Esophagus muscularis mucosa (tissue), 4 donors: ENCODE measurements at regions not wholly inside any gene's neighbourhood (a gene's known extent, or its start where the extent isn't known, plus 50 kb on each side); places are given as distances from the start of the nearest gene placed in this dataset.

Experiments
- DNase-seq: peaks from one replicate; pipeline ENCODE4 v3.0.0-alpha.2; 2017; ENCODE audit errors: extremely low spot score
- H3K27ac ChIP-seq, 4 donors: fragments of 200-600 bp; sonication (generic); replicated peaks in 1 of 4; 1 replicate in 3 of 4; 2 replicates in 1 of 4; pipeline ENCODE4 v1.5.1; 2016 to 2019; ENCODE audit warnings: mild to moderate bottlenecking in 1 of 4
- H3K27me3 ChIP-seq, 4 donors: fragments of 200-600 bp; sonication (generic); one replicate each; pipeline versions ENCODE4 v1.5.1 to v1.6.0; 2016 to 2019
- H3K36me3 ChIP-seq, 4 donors: fragments of 200-600 bp; sonication (generic); one replicate each; pipeline ENCODE4 v1.5.1; 2016 to 2019
- H3K4me1 ChIP-seq, 4 donors: fragments of 200-600 bp; sonication (generic); one replicate each; pipeline ENCODE4 v1.5.1; 2016 to 2019
- H3K4me3 ChIP-seq, 4 donors: fragments of 200-600 bp; sonication (generic); 1 replicate in 2 of 4; 2 replicates in 2 of 4; pipeline ENCODE4 v1.5.1; 2016 to 2019; ENCODE audit warnings: mild to moderate bottlenecking in 4 of 4, moderate library complexity in 1 of 4
- H3K9me3 ChIP-seq, 4 donors: fragments of 200-600 bp; sonication (generic); 1 replicate in 3 of 4; 2 replicates in 1 of 4; pipeline ENCODE4 v1.5.1; 2016 to 2019
- CTCF ChIP-seq, 3 experiments: fragments of 200-600 bp in 2 of 3; fragments of 450-650 bp in 1 of 3; sonication (generic) in 2 of 3; IDR thresholded peaks; one replicate each; pipeline ENCODE4 v1.5.1; 2017 to 2019; ENCODE audit warnings: antibody characterized with exemption in 3 of 3, mild to moderate bottlenecking in 2 of 3, moderate library complexity in 1 of 3
- EP300 ChIP-seq: sonication (generic); formaldehyde crosslinking; IDR thresholded peaks from one replicate; pipeline ENCODE4 v1.6.1; 2017; ENCODE audit warnings: antibody characterized with exemption
- POLR2A ChIP-seq: fragments of 450-650 bp; IDR thresholded peaks from one replicate; pipeline ENCODE4 v1.6.1; 2017; ENCODE audit warnings: antibody characterized with exemption, moderate library complexity, mild to moderate bottlenecking, low read depth
- POLR2AphosphoS5 ChIP-seq, 2 donors: sonication (generic); formaldehyde crosslinking; IDR thresholded peaks; one replicate each; pipeline ENCODE4 v1.6.1; 2017; ENCODE audit warnings: antibody characterized with exemption in 2 of 2
- WGBS: methylation state at CpG from one replicate; pipeline ENCODE4 v1.1.5; 2018; 5-methylcytosine and 5-hydroxymethylcytosine counted together
- intact Hi-C: fragments of 100-400 bp; cut with DNase I; formaldehyde crosslinking; loops from one replicate; pipeline ENCODE4 v1.15.1; 2023

GRCh38 chr7:135853008-135853407, 104.4 kb upstream of the FAM180A start:
- intact Hi-C loops, result no loop called here
- no peaks in the 10 kb centered on the region for H3K27me3 ChIP-seq
- DNase-seq, result no peak
- 94% methylated on average over 3 of the region's 3 CpGs for WGBS
- no peaks in the 10 kb centered on the region for H3K4me1 ChIP-seq
- H3K36me3 ChIP-seq, result no peaks in the 10 kb centered on the region
- no peak overlapping the region for H3K4me3 ChIP-seq
- no peaks in the 10 kb centered on the region for H3K9me3 ChIP-seq
- TF ChIP-seq CTCF (IDR thresholded peaks at IDR 0.05), result no peak
- TF ChIP-seq EP300, result no peak
- no peak for TF ChIP-seq POLR2AphosphoS5 (IDR thresholded peaks at IDR 0.05)
- TF ChIP-seq POLR2A, result no peak
- H3K27ac ChIP-seq, result no peak overlapping the region

GRCh38 chr7:135847242-135847641, 98.6 kb upstream of the FAM180A start:
- DNase-seq, result no peak
- Histone ChIP-seq H3K27ac (no peak overlapping the region), H3K4me3 (no peak overlapping the region), H3K9me3 (no peaks in the 10 kb centered on the region), H3K27me3 (no peaks in the 10 kb centered on the region), H3K4me1 (no peaks in the 10 kb centered on the region), H3K36me3 (no peaks in the 10 kb centered on the region)
- WGBS, result 80% methylated on average over 2 of the region's 2 CpGs
- TF ChIP-seq POLR2AphosphoS5 (IDR thresholded peaks at IDR 0.05), result no peak
- TF ChIP-seq EP300, result no peak
- TF ChIP-seq POLR2A, result no peak
- TF ChIP-seq CTCF (IDR thresholded peaks at IDR 0.05), result no peak
- intact Hi-C loops, result no loop called here

GRCh38 chr7:135846339-135846738, 97.7 kb upstream of the FAM180A start:
- WGBS, result 91% methylated on average over 5 of the region's 5 CpGs
- Histone ChIP-seq H3K4me3 (no peak overlapping the region), H3K27me3 (no peaks in the 10 kb centered on the region), H3K27ac (no peak overlapping the region), H3K9me3 (no peaks in the 10 kb centered on the region), H3K4me1 (no peaks in the 10 kb centered on the region), H3K36me3 (no peaks in the 10 kb centered on the region)
- DNase-seq, result no peak
- intact Hi-C loops, result no loop called here
- TF ChIP-seq CTCF (IDR thresholded peaks at IDR 0.05) (no peak), EP300 (no peak), POLR2A (no peak), POLR2AphosphoS5 (IDR thresholded peaks at IDR 0.05) (no peak)

GRCh38 chr7:135845415-135846075, 96.9 kb upstream of the FAM180A start:
- Histone ChIP-seq H3K36me3 (no peaks in the 10 kb centered on the region), H3K27ac (no peak overlapping the region), H3K4me1 (no peaks in the 10 kb centered on the region), H3K9me3 (no peaks in the 10 kb centered on the region), H3K4me3 (no peak overlapping the region), H3K27me3 (no peaks in the 10 kb centered on the region)
- intact Hi-C loops, result no loop called here
- DNase-seq, result no peak
- WGBS, result 92% methylated on average over 3 of the region's 3 CpGs
- TF ChIP-seq CTCF (IDR thresholded peaks at IDR 0.05), result no peak
- no peak for TF ChIP-seq EP300
- no peak for TF ChIP-seq POLR2AphosphoS5 (IDR thresholded peaks at IDR 0.05)
- no peak for TF ChIP-seq POLR2A

- Histone ChIP-seq H3K9me3 (no peaks in the 10 kb centered on the region), H3K4me3 (no peak overlapping the region), H3K4me1 (no peaks in the 10 kb centered on the region), H3K27me3 (no peaks in the 10 kb centered on the region), H3K36me3 (no peaks in the 10 kb centered on the region), H3K27ac (no peak overlapping the region)
- intact Hi-C loops, result no loop called here
- no peak for TF ChIP-seq EP300
- no peak for TF ChIP-seq CTCF (IDR thresholded peaks at IDR 0.05)
- no peak for TF ChIP-seq POLR2A
- TF ChIP-seq POLR2AphosphoS5 (IDR thresholded peaks at IDR 0.05), result no peak
- 97% methylated on average over 5 of the region's 5 CpGs for WGBS
- no peak for DNase-seq
These were observed 96.3 kb upstream of the FAM180A start for GRCh38 chr7:135844903-135845302.
